ENCODE measurements at regions not wholly inside any gene's neighbourhood (a gene's known extent, or its start where the extent isn't known, plus 50 kb on each side); places are given as distances from the start of the nearest gene placed in this dataset.
A peak's percentile ranks its signal among the peaks of the same experiment; 100 is the strongest.

- no peak for DNase-seq
Observed at GRCh38 chr6:134738211-134738885, 211.6 kb downstream of the ALDH8A1 start.

GRCh38 chr6:134735461-134735860 lies 214.4 kb downstream of the ALDH8A1 start:
- no peak for DNase-seq

- DNase-seq, result no peak
Observed at GRCh38 chr6:134734312-134734869, 215.5 kb downstream of the ALDH8A1 start.

- DNase-seq, result no peak
Observed at GRCh38 chr6:134733801-134734200, 216.1 kb downstream of the ALDH8A1 start.

- DNase-seq, result peak; percentile 58
Observed at GRCh38 chr6:134732763-134733162, 217.1 kb downstream of the ALDH8A1 start.

GRCh38 chr6:134731615-134732014 lies 218.3 kb downstream of the ALDH8A1 start:
- no peak for DNase-seq

- no peak for DNase-seq
Observed at GRCh38 chr6:134730013-134730412, 219.9 kb downstream of the ALDH8A1 start.

GRCh38 chr6:134729561-134729960 lies 220.3 kb downstream of the ALDH8A1 start:
- peak; percentile 72 for DNase-seq

GRCh38 chr6:134727081-134727480 lies 222.8 kb downstream of the ALDH8A1 start:
- DNase-seq, result no peak

GRCh38 chr6:134725590-134725989 lies 224.3 kb downstream of the ALDH8A1 start:
- DNase-seq, result no peak

GRCh38 chr6:134724771-134725340 lies 225.0 kb downstream of the ALDH8A1 start:
- DNase-seq, result no peak

GRCh38 chr6:134723081-134723871 lies 226.6 kb downstream of the ALDH8A1 start:
- peak; percentile 80 for DNase-seq

GRCh38 chr6:134722200-134722870 lies 227.6 kb downstream of the ALDH8A1 start:
- peak; percentile 71 for DNase-seq

GRCh38 chr6:134721060-134721405 lies 228.9 kb downstream of the ALDH8A1 start:
- DNase-seq, result no peak

GRCh38 chr6:134720353-134721059 lies 229.4 kb downstream of the ALDH8A1 start:
- no peak for DNase-seq

- no peak for DNase-seq
Observed at GRCh38 chr6:134719911-134720310, 230.0 kb downstream of the ALDH8A1 start.

- DNase-seq, result no peak
Observed at GRCh38 chr6:134719286-134719685, 230.6 kb downstream of the ALDH8A1 start.

GRCh38 chr6:134714679-134715078 lies 235.2 kb downstream of the ALDH8A1 start:
- no peak for DNase-seq

GRCh38 chr6:134714113-134714512 lies 235.8 kb downstream of the ALDH8A1 start:
- no peak for DNase-seq

GRCh38 chr6:134712311-134712710 lies 237.6 kb downstream of the ALDH8A1 start:
- no peak for DNase-seq

GRCh38 chr6:134708079-134708478 lies 241.8 kb downstream of the ALDH8A1 start:
- no peak for DNase-seq

- DNase-seq, result peak; percentile 65
Observed at GRCh38 chr6:134707342-134708031, 242.4 kb downstream of the ALDH8A1 start.

Data from fibroblast of skin of right biceps (primary cell).